ENCODE measurements at regions not wholly inside any gene's neighbourhood (a gene's known extent, or its start where the extent isn't known, plus 50 kb on each side); places are given as distances from the start of the nearest gene placed in this dataset.
"Not testable (repeated sequence)": the region's sequence is repeated elsewhere in the genome, so short reads cannot be mapped to it uniquely, and the experiment has no call there.

- no peaks in the 10 kb centered on the region for H3K4me1 Mint-ChIP-seq (ENCODE audit: low read depth)
- H3K9me3 Mint-ChIP-seq, result no peaks in the 10 kb centered on the region
- H3K4me3 Mint-ChIP-seq, result no peak overlapping the region
Observed at GRCh38 chr16:55008836-55009510, 78.3 kb downstream of the IRX5 start.

GRCh38 chr16:55009581-55009980 lies 78.9 kb downstream of the IRX5 start:
- Mint-ChIP-seq H3K27me3 (peaks cover 5% of the 10 kb centered on the region), H3K36me3 (ENCODE audit: low read depth) (no peaks in the 10 kb centered on the region), H3K9me3 (no peaks in the 10 kb centered on the region), H3K4me3 (no peak overlapping the region), H3K27ac (no peak overlapping the region), H3K4me1 (ENCODE audit: low read depth) (no peaks in the 10 kb centered on the region)

More at GRCh38 chr16:55008836-55009510, 78.3 kb downstream of the IRX5 start:
- Mint-ChIP-seq H3K27ac (no peak overlapping the region), H3K27me3 (peaks cover 5% of the 10 kb centered on the region), H3K36me3 (ENCODE audit: low read depth) (no peaks in the 10 kb centered on the region)

DNA sequence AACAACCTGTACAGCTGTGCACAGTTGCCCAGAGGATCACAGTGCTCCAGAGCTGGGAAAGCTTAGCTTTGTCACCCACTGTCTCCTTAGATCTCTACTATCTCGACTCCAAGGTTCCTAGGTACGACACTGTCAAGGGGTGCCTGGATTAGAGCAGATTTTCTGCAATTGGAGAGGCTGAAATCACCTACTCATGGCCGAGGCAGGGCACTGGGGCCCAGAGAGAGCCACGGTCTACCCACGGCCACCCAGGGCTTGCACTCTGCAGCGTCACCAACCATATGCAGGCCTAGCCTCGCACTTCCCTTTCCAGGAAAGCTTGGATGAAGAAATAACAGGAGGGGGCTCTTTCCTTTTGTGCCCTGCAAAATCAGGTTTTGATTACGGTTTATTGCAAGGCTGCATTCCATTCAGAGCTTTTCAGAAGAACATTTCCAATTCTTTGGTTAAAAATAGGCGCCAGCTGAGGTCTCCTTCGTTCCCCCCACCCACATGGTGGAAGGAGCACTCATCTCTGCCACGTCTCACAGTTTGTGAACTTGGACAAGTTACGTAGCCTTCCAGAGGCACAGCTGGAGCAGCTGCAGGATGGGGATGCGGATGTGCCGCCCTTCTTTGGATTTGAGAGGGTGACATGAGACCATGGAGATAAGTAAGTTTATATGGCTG lies 80.0 kb downstream of the IRX5 start:
- Mint-ChIP-seq H3K27me3 (no peaks in the 10 kb centered on the region), H3K4me3 (no peak overlapping the region), H3K27ac (no peak overlapping the region), H3K9me3 (no peaks in the 10 kb centered on the region), H3K36me3 (ENCODE audit: low read depth) (no peaks in the 10 kb centered on the region), H3K4me1 (ENCODE audit: low read depth) (no peaks in the 10 kb centered on the region)

DNA sequence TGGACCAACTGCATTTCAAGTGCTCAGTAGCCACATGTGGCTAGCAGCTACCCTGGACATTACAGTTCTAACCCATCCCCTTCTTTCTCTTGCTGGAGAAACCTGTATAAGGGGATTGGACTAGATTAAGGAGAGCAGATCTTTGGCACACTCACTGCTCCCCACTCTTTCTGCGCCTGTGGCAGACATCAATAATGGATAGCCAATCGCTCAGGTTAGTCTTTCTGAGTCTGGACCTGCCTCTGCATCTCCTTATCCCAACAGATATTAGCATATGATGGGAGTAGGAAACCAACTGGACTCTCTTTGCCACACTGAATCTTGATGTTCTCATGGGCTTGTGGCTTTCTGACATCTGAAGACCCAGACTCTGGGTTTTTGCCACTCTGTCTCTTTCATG lies 81.7 kb downstream of the IRX5 start:
- no peak overlapping the region for H3K4me3 Mint-ChIP-seq
- no peaks in the 10 kb centered on the region for H3K36me3 Mint-ChIP-seq (ENCODE audit: low read depth)
- H3K27ac Mint-ChIP-seq, result no peak overlapping the region
- H3K9me3 Mint-ChIP-seq, result no peaks in the 10 kb centered on the region
- H3K27me3 Mint-ChIP-seq, result no peaks in the 10 kb centered on the region
- no peaks in the 10 kb centered on the region for H3K4me1 Mint-ChIP-seq (ENCODE audit: low read depth)

- Mint-ChIP-seq H3K4me3 (no peak overlapping the region), H3K27ac (no peak overlapping the region), H3K36me3 (ENCODE audit: low read depth) (no peaks in the 10 kb centered on the region), H3K9me3 (no peaks in the 10 kb centered on the region), H3K27me3 (no peaks in the 10 kb centered on the region), H3K4me1 (ENCODE audit: low read depth) (no peaks in the 10 kb centered on the region)
Observed at GRCh38 chr16:55012793-55013192, 82.1 kb downstream of the IRX5 start.

- Mint-ChIP-seq H3K4me3 (no peak overlapping the region), H3K27ac (no peak overlapping the region), H3K36me3 (ENCODE audit: low read depth) (no peaks in the 10 kb centered on the region), H3K9me3 (no peaks in the 10 kb centered on the region), H3K4me1 (ENCODE audit: low read depth) (no peaks in the 10 kb centered on the region), H3K27me3 (no peaks in the 10 kb centered on the region)
Observed at GRCh38 chr16:55014022-55014421, 83.4 kb downstream of the IRX5 start.

GRCh38 chr16:55015181-55015913 lies 84.7 kb downstream of the IRX5 start:
- Mint-ChIP-seq H3K9me3 (peaks cover 9% of the 10 kb centered on the region), H3K4me1 (ENCODE audit: low read depth) (no peaks in the 10 kb centered on the region), H3K4me3 (no peak overlapping the region), H3K27me3 (peaks cover 5% of the 10 kb centered on the region), H3K36me3 (ENCODE audit: low read depth) (no peaks in the 10 kb centered on the region), H3K27ac (no peak overlapping the region)

GRCh38 chr16:55016515-55016914 lies 85.8 kb downstream of the IRX5 start:
- H3K4me3 Mint-ChIP-seq, result no peak overlapping the region
- peaks cover 9% of the 10 kb centered on the region for H3K9me3 Mint-ChIP-seq
- no peaks in the 10 kb centered on the region for H3K36me3 Mint-ChIP-seq (ENCODE audit: low read depth)
- no peaks in the 10 kb centered on the region for H3K4me1 Mint-ChIP-seq (ENCODE audit: low read depth)
- H3K27me3 Mint-ChIP-seq, result peaks cover 5% of the 10 kb centered on the region
- H3K27ac Mint-ChIP-seq, result no peak overlapping the region

DNA sequence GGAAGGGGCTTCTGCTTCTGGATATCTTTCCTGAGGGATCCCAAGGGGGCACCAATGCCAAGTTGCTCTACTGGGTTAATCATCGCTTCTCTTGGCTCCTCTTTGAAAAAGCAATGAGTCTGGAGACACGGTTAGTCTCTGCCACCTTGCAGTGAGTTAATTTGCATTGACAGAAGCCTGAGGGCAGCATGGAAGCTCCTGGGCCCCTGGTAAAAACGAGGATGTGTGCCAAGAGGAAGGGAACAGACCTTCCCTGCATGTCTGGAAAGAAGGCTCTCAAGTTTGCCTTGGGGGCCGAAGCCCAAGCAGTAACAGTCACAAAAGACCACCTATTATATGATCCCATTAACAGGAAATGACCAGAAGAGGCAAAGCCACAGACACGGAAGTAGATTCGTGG lies 86.7 kb downstream of the IRX5 start:
- H3K36me3 Mint-ChIP-seq (ENCODE audit: low read depth), result no peaks in the 10 kb centered on the region
- peaks cover 9% of the 10 kb centered on the region for H3K9me3 Mint-ChIP-seq
- no peak overlapping the region for H3K4me3 Mint-ChIP-seq
- no peaks in the 10 kb centered on the region for H3K4me1 Mint-ChIP-seq (ENCODE audit: low read depth)
- no peak overlapping the region for H3K27ac Mint-ChIP-seq
- peaks cover 5% of the 10 kb centered on the region for H3K27me3 Mint-ChIP-seq

- peaks cover 9% of the 10 kb centered on the region for H3K9me3 Mint-ChIP-seq
- H3K36me3 Mint-ChIP-seq (ENCODE audit: low read depth), result no peaks in the 10 kb centered on the region
- no peak overlapping the region for H3K27ac Mint-ChIP-seq
- no peak overlapping the region for H3K4me3 Mint-ChIP-seq
- no peaks in the 10 kb centered on the region for H3K4me1 Mint-ChIP-seq (ENCODE audit: low read depth)
- H3K27me3 Mint-ChIP-seq, result peaks cover 12% of the 10 kb centered on the region
Observed at GRCh38 chr16:55018881-55019280, 88.2 kb downstream of the IRX5 start.

- Mint-ChIP-seq H3K27ac (no peak overlapping the region), H3K4me1 (ENCODE audit: low read depth) (no peaks in the 10 kb centered on the region), H3K9me3 (peaks cover 9% of the 10 kb centered on the region), H3K4me3 (no peak overlapping the region), H3K27me3 (peaks cover 14% of the 10 kb centered on the region), H3K36me3 (ENCODE audit: low read depth) (no peaks in the 10 kb centered on the region)
Observed at GRCh38 chr16:55019419-55020131, 88.9 kb downstream of the IRX5 start.

DNA sequence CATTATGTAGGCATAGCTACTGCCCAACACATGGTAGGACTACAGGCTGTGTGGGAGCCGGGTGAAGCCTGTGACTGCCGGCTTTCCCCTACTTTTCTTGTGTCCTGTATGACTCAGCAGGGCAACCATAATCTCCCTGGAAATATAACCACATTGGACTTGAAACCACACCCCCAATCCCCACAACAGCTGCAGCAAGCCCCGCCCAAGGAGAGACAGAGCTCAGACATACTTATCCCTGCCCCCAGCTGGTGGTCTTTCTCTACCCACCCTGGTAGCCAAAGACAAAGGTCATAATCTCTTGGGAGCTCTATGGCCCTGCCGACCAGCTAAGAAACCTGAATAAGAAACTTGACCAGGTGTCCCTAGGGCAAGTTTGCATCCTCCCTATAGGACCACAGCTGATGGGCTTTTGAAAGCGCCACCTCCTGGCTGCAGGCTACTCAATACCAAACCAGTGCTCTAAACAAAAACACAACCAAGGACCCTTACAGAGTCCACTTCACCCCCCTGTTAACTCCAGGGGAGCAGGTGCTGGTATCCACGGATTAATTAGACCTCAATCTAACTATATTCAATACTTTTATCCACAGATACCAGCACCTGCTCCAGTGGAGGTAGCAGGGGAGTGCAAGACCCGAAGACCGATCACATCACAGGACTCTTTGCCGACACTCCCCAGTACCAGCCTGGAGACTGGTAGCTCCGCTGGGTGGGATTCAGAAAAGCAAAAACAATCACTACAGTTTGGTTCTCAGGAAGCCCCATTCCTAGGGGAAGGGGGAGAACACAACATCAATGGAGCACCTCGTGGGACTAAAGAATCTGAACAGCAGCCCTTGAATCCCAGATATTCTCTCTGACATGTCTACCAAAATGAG lies 91.2 kb downstream of the IRX5 start:
- Mint-ChIP-seq H3K4me3 (no peak overlapping the region), H3K4me1 (ENCODE audit: low read depth) (no peaks in the 10 kb centered on the region), H3K27me3 (peaks cover 14% of the 10 kb centered on the region), H3K27ac (no peak overlapping the region), H3K36me3 (ENCODE audit: low read depth) (no peaks in the 10 kb centered on the region), H3K9me3 (peaks cover 9% of the 10 kb centered on the region)

- H3K9me3 Mint-ChIP-seq; H3K36me3 Mint-ChIP-seq (ENCODE audit: low read depth); H3K4me1 Mint-ChIP-seq (ENCODE audit: low read depth); H3K27ac Mint-ChIP-seq; H3K27me3 Mint-ChIP-seq; H3K4me3 Mint-ChIP-seq: not testable (repeated sequence)
Observed at GRCh38 chr16:55027260-55027659, 96.6 kb downstream of the IRX5 start.

DNA sequence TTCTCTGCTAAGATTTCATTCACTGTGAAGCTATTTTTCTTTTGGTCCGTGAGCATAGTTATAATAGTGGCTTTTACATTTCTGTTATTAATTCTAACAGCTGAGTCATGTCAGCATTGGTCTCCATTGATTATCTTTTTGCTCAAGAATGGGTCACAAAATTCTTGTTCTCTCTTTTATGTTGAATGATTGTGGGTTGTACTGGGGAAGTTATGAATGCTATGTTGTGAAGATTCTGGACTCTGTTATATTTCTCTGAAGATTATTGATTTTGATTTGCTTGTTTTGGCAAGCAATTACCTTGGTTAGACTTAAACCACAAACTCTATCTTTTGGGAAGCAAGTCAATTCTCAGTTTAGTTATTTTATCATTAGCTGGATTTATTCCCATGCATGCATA lies 98.8 kb downstream of the IRX5 start:
- Mint-ChIP-seq H3K4me1 (ENCODE audit: low read depth) (no peaks in the 10 kb centered on the region), H3K9me3 (peaks cover 3% of the 10 kb centered on the region), H3K4me3 (no peak overlapping the region), H3K27me3 (peaks cover 6% of the 10 kb centered on the region), H3K27ac (no peak overlapping the region), H3K36me3 (ENCODE audit: low read depth) (no peaks in the 10 kb centered on the region)
